Keratinocyte (primary cell): ENCODE measurements at regions not wholly inside any gene's neighbourhood (a gene's known extent, or its start where the extent isn't known, plus 50 kb on each side); places are given as distances from the start of the nearest gene placed in this dataset.

ENCODE experiments used
- CTCF ChIP-seq, 3 experiments: IDR thresholded peaks in 1 of 3; conservative IDR thresholded peaks in 1 of 3; optimal IDR thresholded peaks in 1 of 3; 2 replicates in 2 of 3; 3 replicates in 1 of 3; pipeline versions ENCODE3 to v1.5.1; 2011; ENCODE audit warnings: low read length in 3 of 3, mild to moderate bottlenecking in 3 of 3, moderate library complexity in 2 of 3, control low read depth in 1 of 3, inconsistent platforms in 1 of 3; ENCODE audit not compliant: insufficient read depth in 2 of 3; ENCODE audit errors: extremely low read depth in 1 of 3
- EZH2 ChIP-seq: IDR thresholded peaks from one replicate; pipeline ENCODE4 v1.6.1; 2012; ENCODE audit warnings: inconsistent platforms, mild to moderate bottlenecking, low read length, moderate library complexity

GRCh38 chr12:94781835-94782234 is 131.5 kb upstream of the TMCC3 start:
- TF ChIP-seq CTCF (optimal IDR thresholded peaks at IDR 0.05 in 1 of 3, IDR thresholded peaks at IDR 0.05 in 1 of 3, conservative IDR thresholded peaks at IDR 0.05 in 1 of 3; ENCODE audit: extremely low read depth in 1 of 3, insufficient read depth in 2 of 3, low read length in 3 of 3) (no peak), EZH2 (no peak)
